ENCODE measurements at regions not wholly inside any gene's neighbourhood (a gene's known extent, or its start where the extent isn't known, plus 50 kb on each side); places are given as distances from the start of the nearest gene placed in this dataset.
A peak's percentile ranks its signal among the peaks of the same experiment; 100 is the strongest.
"Not testable (repeated sequence)": the region's sequence is repeated elsewhere in the genome, so short reads cannot be mapped to it uniquely, and the experiment has no call there.

DNA sequence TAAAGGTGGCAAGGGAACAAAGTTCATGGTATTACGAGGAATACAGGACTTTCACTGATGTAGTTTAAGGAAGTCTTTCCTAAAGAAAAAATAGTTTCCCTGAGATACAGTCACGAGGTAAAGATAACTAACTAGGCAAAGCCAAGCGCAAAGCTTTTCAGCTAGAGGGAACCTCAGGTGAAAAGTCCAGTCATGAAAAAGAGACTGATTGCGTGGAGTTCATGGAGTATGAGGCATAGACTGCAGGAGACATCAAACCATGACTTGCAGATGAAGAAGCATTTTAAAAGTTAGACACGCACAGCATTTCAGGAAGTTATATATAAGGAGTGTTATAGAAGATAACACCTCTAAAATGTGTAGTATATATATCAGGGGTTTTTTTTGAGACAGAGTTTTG lies 205.6 kb upstream of the ZNF184 start:
- DNase-seq (ENCODE audit: low spot score), result no peak

- no peak for DNase-seq (ENCODE audit: low spot score)
Observed at GRCh38 chr6:27674882-27675281, 202.0 kb upstream of the ZNF184 start.

GRCh38 chr6:27672113-27672799 lies 199.4 kb upstream of the ZNF184 start:
- peak; percentile 79 for DNase-seq (ENCODE audit: low spot score)

GRCh38 chr6:27669624-27670301 lies 196.9 kb upstream of the ZNF184 start:
- DNase-seq (ENCODE audit: low spot score), result no peak

GRCh38 chr6:27669295-27669623 lies 196.4 kb upstream of the ZNF184 start:
- DNase-seq (ENCODE audit: low spot score), result peak; percentile 18

DNA sequence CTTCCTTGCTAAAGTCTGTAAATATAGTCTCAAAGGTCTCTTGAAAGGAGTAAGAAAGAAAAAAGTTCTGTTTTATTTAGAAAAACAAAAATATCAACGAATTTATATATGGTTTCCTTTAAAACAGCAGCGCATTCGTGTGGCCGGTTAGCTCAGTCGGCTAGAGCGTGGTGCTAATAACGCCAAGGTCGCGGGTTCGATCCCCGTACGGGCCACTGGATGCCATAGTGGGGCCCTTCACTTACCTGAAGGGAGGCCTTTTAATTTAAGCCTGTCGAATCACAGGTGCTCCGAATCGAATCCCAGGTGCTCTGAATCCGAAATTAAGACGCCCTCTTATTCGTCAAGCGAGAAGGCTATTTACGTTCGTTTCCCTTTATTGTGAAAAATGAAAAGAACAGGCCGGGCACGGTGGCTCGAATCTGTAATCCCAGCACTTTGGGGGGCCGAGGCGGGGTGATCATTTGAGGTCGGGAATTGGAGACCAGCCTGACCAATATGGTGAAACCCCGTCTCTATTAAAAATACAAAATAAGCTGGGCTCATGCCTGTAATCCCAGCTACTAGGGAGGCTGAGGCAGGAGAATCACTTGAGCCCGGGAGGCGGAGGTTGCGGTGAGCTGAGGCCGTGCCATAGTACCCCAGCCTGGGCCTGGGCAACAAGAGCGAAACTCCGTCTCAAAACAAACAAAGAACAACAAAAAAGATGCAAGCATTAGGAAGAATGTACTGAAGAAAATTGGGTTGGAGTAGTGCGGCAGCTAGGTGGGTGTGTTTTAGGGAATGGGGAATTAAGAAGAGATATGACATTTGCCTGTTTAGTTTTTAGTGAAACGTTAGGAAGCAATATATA lies 195.8 kb upstream of the ZNF184 start:
- DNase-seq (ENCODE audit: low spot score), result peak; percentile 76

- DNase-seq (ENCODE audit: low spot score), result no peak
Observed at GRCh38 chr6:27667657-27668441, 194.9 kb upstream of the ZNF184 start.

GRCh38 chr6:27667016-27667656 lies 194.2 kb upstream of the ZNF184 start:
- DNase-seq (ENCODE audit: low spot score), result no peak

DNA sequence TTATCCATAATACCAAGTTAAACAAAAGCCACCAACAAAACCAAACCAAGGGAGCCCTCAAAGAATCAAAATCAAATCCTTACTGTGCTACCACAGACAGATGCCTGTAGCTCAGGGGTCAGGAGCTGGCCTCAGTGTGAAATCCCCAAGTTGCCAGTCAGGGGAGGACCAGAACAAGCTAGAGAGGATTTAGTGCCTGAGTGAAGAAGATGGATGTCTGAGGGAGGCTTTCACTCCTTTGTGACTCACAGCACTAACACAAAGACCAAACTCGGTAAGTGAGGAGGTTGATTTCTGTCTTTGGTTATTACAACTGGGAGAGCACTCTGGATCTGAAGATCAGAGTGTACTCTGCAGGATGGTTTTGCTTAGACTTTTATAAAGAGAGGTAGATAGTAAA lies 189.9 kb upstream of the ZNF184 start:
- no peak for DNase-seq (ENCODE audit: low spot score)

- DNase-seq (ENCODE audit: low spot score), result not testable (repeated sequence)
Observed at GRCh38 chr6:27662212-27662611, 189.3 kb upstream of the ZNF184 start.

- DNase-seq (ENCODE audit: low spot score), result not testable (repeated sequence)
Observed at GRCh38 chr6:27653143-27653825, 180.4 kb upstream of the ZNF184 start.

DNA sequence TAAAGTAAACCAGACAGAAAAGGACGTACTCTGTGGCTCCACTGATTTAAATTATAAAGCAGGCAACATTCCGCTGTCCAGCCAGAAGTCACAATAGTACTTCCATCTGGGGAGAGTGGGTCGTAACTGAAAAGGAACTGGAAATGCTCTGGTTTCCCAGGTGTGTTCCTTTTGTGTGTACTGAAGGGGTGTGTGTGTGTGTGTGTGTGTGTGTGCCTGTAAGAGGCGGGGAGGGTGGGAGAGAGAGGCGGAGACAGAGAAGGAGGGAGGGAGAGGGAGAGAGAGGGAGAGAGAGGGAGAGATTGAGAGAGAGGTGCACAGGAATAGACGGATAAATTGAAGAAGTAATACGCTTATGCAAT lies 178.4 kb upstream of the ZNF184 start:
- DNase-seq (ENCODE audit: low spot score), result peak; percentile 24

GRCh38 chr6:27650620-27651370 lies 177.9 kb upstream of the ZNF184 start:
- DNase-seq (ENCODE audit: low spot score), result peak; percentile 75

- no peak for DNase-seq (ENCODE audit: low spot score)
Observed at GRCh38 chr6:27644528-27644927, 171.6 kb upstream of the ZNF184 start.

DNA sequence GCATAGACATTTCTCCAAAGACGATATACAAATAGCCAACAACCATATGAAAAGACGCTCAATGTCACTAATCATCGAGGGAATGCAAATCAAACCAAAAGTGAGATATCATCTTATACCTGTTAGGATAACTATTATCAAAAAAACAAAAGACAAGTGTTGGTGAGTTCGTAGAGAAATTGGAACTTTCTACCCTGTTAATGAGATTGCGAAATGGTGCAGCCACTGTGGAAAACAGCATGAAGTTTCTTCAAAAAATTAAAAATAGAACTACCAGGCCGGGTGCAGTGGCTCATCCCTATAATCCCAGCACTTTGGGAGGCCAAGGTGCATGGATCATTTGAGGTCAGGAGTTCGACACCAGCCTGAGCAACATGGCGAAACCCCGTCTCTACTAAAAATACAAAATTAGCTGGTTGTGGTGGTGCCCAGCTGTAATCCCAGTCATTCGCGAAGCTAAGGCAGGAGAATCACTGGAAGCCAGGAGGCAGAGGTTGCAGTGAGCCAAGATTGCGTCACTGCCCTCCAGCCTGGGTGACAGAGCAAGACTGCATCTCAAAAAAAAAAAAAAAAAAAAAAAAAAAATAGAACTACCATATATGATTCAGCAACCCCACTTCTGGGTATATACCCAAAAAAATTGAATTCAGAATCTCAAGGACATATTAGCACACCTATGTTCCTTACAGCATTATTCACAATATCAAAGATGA lies 170.0 kb upstream of the ZNF184 start:
- DNase-seq (ENCODE audit: low spot score), result peak; percentile 11

DNA sequence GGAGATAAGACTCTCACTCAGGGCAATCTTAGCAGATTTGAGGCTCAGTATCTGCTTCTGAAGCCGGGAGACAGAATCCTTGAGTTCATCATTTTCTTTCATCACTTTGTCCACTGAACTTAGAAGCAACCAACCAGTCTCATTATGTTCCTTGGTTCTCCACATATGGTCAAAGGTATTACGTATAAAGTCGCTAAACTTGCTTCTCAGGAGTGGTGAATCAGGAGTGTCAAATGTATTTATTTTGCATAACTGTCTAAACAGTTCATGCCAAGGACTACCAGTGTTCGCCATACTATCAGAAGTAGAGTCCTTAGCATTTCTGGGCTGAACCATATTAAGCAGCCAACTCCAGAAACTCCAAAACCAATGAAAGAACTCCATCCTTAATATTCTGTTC lies 163.0 kb upstream of the ZNF184 start:
- DNase-seq (ENCODE audit: low spot score), result not testable (repeated sequence)

GRCh38 chr6:27633221-27633688 lies 160.3 kb upstream of the ZNF184 start:
- DNase-seq (ENCODE audit: low spot score), result peak; percentile 25

- no peak for DNase-seq (ENCODE audit: low spot score)
Observed at GRCh38 chr6:27631609-27631916, 158.7 kb upstream of the ZNF184 start.
